ENCODE measurements at regions not wholly inside any gene's neighbourhood (a gene's known extent, or its start where the extent isn't known, plus 50 kb on each side); places are given as distances from the start of the nearest gene placed in this dataset.

DNA sequence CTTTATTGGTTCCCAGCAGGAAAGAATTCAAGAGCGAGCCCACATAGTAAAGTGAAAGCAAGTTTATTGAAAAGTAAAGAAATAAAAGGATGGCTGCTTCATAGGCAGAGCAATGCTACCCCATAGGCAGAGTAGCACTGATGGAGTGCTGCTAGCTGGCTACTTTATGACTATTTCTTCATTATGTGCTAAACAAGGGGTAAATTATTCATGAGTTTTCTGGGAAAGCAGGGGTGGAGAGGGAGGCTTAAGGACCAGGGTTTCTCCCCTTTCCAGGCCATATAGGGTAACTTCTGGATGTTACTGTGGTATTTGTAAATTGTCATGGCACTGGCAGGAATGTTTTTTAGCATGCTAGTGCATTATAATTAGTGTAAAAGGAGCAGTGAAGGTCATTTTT, 1271.4 kb downstream of the KCNT2 start:
- no peaks in the 10 kb centered on the region for H3K36me3 ChIP-seq
- no peaks in the 10 kb centered on the region for H3K27me3 ChIP-seq
- intact Hi-C loops (cut with DNase I), result no loop called here
- 92 to 97% methylated on average over 1 of the region's 1 CpG for WGBS, 2 donors
- no peak for DNase-seq
- no peak overlapping the region for H3K4me3 ChIP-seq (replicated peaks in 1 of 3)
- TF ChIP-seq, protein P1, sequence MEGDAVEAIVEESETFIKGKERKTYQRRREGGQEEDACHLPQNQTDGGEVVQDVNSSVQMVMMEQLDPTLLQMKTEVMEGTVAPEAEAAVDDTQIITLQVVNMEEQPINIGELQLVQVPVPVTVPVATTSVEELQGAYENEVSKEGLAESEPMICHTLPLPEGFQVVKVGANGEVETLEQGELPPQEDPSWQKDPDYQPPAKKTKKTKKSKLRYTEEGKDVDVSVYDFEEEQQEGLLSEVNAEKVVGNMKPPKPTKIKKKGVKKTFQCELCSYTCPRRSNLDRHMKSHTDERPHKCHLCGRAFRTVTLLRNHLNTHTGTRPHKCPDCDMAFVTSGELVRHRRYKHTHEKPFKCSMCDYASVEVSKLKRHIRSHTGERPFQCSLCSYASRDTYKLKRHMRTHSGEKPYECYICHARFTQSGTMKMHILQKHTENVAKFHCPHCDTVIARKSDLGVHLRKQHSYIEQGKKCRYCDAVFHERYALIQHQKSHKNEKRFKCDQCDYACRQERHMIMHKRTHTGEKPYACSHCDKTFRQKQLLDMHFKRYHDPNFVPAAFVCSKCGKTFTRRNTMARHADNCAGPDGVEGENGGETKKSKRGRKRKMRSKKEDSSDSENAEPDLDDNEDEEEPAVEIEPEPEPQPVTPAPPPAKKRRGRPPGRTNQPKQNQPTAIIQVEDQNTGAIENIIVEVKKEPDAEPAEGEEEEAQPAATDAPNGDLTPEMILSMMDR (IDR thresholded peaks at IDR 0.05), result no peak
- no peak for TF ChIP-seq POLR2A (IDR thresholded peaks at IDR 0.05)
- no peak overlapping the region for H3K27ac ChIP-seq
- no peaks in the 10 kb centered on the region for H3K4me1 ChIP-seq
- no peaks in the 10 kb centered on the region for H3K9me3 ChIP-seq

DNA sequence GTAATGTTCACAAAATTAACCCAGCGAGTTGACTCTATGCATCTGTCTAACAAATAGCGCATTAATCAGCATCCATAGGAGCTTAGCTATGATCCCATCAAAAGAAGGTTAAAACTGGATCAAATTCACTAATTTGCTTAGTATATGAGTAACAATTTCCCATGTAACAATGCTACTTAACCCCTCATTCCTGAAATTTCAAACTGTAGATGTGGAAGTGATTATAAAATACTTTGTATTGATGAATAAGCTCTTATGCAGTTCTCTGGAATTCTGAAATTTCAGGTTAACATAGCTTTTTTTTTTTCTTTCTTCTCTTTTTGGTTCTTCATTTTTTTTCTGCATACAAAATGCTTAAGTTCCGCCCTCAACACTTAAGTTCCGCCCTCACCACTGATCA, 1272.7 kb downstream of the KCNT2 start:
- intact Hi-C loops (cut with DNase I), result no loop called here
- H3K36me3 ChIP-seq, result no peaks in the 10 kb centered on the region
- TF ChIP-seq POLR2A (IDR thresholded peaks at IDR 0.05), result no peak
- TF ChIP-seq, protein P1 (IDR thresholded peaks at IDR 0.05), result no peak
- 94 to 95% methylated on average over 4 of the region's 4 CpGs for WGBS, 2 donors
- H3K4me3 ChIP-seq (replicated peaks in 1 of 3), result no peak overlapping the region
- no peak overlapping the region for H3K27ac ChIP-seq
- DNase-seq, result no peak
- no peaks in the 10 kb centered on the region for H3K27me3 ChIP-seq
- no peaks in the 10 kb centered on the region for H3K9me3 ChIP-seq
- H3K4me1 ChIP-seq, result no peaks in the 10 kb centered on the region

DNA sequence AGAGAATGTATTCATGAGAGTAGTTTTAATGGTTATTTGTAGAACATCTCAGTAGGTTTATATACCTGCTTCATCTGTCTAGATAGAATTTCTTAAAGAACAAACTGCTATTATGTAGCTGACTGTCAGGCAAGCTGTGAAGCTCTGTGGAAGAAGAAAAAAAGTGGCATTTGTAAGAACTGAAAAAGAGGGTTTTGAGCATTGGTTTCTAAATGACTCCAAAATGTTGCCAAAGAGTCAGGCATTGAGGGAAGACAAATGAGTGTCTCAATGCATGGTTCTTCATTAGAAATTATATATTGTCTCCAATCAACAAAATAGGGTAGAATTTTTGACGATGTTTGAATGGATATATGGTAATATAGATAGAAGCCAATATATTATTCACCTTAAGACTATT, 1276.1 kb downstream of the KCNT2 start:
- no peak for DNase-seq
- Histone ChIP-seq H3K9me3 (no peaks in the 10 kb centered on the region), H3K4me1 (peaks cover 18 to 19% of the 10 kb centered on the region in 2 donors), H3K4me3 (replicated peaks in 1 of 3) (no peak overlapping the region), H3K27ac (no peak overlapping the region), H3K36me3 (no peaks in the 10 kb centered on the region), H3K27me3 (no peaks in the 10 kb centered on the region)
- WGBS, 2 donors, result 94 to 95% methylated on average over 1 of the region's 1 CpG
- TF ChIP-seq, protein P1 (IDR thresholded peaks at IDR 0.05), result no peak
- no peak for TF ChIP-seq POLR2A (IDR thresholded peaks at IDR 0.05)
- intact Hi-C loops (cut with DNase I), result no loop called here

DNA sequence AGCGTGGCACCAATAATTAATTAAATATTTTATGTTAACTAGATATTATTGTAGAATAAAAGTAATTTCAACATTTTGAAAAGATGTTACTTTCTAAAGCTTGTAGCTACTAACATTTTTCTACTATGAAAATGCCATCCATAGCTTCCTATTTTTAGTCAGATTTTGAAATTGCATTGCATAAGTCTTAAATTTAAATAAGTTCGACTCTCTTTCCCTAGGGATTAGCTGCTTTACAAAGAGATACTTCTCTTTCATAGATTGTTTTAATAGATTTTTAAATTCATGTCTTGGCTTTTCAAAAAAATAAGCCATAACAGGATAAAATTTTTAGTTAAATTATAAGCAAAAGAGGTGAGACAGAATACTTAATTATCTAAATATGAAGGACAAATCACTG, 1279.6 kb downstream of the KCNT2 start:
- TF ChIP-seq POLR2A (IDR thresholded peaks at IDR 0.05), result no peak
- TF ChIP-seq, protein P1 (IDR thresholded peaks at IDR 0.05), result no peak
- Histone ChIP-seq H3K36me3 (no peaks in the 10 kb centered on the region), H3K9me3 (no peaks in the 10 kb centered on the region), H3K27ac (peak overlapping the region; percentile 69 to 81 (median 80)), H3K27me3 (no peaks in the 10 kb centered on the region), H3K4me3 (replicated peaks in 1 of 3) (no peak overlapping the region), H3K4me1 (peaks cover 21 to 24% of the 10 kb centered on the region in 2 donors)
- intact Hi-C loops (cut with DNase I), result no loop called here
- no peak for DNase-seq
- WGBS, 2 donors, result 73 to 78% methylated on average over 2 of the region's 2 CpGs

DNA sequence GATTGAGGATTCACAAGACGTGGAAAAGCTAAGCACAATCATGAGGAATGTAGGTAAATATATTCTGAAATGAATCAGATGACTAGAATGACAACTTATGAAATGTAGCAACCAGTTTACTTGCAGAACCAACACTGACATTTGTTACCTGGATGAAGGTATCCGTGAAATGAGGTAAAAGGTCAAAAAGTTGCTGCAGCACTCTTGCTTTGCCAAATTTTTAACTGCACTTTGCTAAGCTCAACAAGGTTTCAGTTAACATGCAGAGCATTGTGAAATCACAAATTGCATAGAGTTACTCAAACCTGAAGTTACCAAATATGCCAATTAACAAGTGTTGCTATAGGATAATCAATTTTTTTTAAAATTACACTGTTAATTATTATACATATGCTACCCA, 1280.1 kb downstream of the KCNT2 start:
- Histone ChIP-seq H3K36me3 (no peaks in the 10 kb centered on the region), H3K4me1 (peaks cover 21 to 24% of the 10 kb centered on the region in 2 donors), H3K4me3 (replicated peaks in 1 of 3) (no peak overlapping the region), H3K27me3 (no peaks in the 10 kb centered on the region), H3K27ac (peak overlapping the region; percentile 69 to 81 (median 80)), H3K9me3 (no peaks in the 10 kb centered on the region)
- TF ChIP-seq, protein P1 (IDR thresholded peaks at IDR 0.05), result no peak
- TF ChIP-seq POLR2A (IDR thresholded peaks at IDR 0.05), result no peak
- 10 to 19% methylated on average over 2 of the region's 2 CpGs for WGBS, 2 donors
- DNase-seq, result peak; percentile 3
- intact Hi-C loops (cut with DNase I), result no loop called here

Measured in thyroid gland (tissue), 4 donors.